ENCODE measurements at regions not wholly inside any gene's neighbourhood (a gene's known extent, or its start where the extent isn't known, plus 50 kb on each side); places are given as distances from the start of the nearest gene placed in this dataset.

- no peaks in the 10 kb centered on the region for H3K9me3 ChIP-seq (ENCODE audit: control insufficient read depth, low read length)
- no peak for DNase-seq
Observed at GRCh38 chr22:48756146-48757111, 1071.2 kb downstream of the BRD1 start.

DNA sequence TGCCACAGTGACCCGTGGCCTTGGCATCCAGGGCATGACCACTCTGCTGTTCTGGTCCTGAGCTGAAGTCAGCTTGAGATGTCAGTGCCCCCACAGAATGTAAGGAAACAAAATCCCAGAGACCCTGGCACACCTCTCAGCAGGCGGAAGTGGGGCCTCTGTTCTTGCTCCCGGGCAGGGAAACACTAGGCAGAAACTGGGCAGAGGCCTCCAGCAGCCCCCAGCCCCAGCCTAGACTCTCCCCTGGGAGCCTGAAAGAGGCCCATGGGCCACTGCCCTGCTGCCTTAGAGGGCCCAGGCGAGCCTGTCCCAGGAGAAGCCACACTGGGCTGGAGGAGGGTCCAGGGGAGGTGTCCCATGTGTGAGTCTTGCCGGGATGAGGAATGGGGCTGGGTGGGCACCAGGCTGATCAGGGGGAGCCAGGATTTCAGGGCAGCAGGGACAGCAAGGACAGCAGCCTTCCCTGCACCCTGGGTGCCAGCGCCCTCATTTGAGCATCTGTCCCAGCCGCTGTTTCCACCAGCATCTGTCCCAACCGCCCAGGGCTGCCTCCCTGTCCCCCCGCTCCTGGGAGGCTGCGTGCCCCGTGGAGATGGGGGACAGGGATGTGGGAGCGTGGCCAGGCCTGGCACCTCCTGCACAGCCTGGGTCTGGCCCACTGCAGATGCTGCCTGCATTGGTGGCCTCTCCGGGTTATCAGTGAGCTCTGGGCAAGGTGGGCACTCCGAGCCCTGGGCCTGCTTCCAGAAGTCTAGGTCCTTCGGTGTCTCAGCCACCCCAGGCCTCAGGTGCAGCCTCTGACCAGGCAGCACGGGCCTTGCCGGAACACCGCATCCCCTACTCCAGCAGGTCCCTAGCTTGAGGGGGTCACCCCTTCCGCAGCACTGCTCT, 1072.4 kb downstream of the BRD1 start:
- no peaks in the 10 kb centered on the region for H3K4me1 ChIP-seq (ENCODE audit: control insufficient read depth, insufficient read depth, low read length, poor library complexity, severe bottlenecking)
- DNase-seq, result no peak
- H3K9me3 ChIP-seq (ENCODE audit: control insufficient read depth, low read length), result no peaks in the 10 kb centered on the region
- no peaks in the 10 kb centered on the region for H3K36me3 ChIP-seq (ENCODE audit: control insufficient read depth, insufficient read depth, low read length)
- H3K4me3 ChIP-seq (ENCODE audit: insufficient read depth, low read depth, low read length, poor library complexity, severe bottlenecking), result no peak overlapping the region
- no peak overlapping the region for H3K27ac ChIP-seq (ENCODE audit: insufficient read depth, low read length, poor library complexity, severe bottlenecking)
- H3K27me3 ChIP-seq (replicated peaks; ENCODE audit: control insufficient read depth, insufficient read depth, low read length, poor library complexity, severe bottlenecking), result no peaks in the 10 kb centered on the region

More at GRCh38 chr22:48756146-48757111, 1071.2 kb downstream of the BRD1 start:
- H3K4me1 ChIP-seq (ENCODE audit: control insufficient read depth, insufficient read depth, low read length, poor library complexity, severe bottlenecking), result no peaks in the 10 kb centered on the region
- no peaks in the 10 kb centered on the region for H3K36me3 ChIP-seq (ENCODE audit: control insufficient read depth, insufficient read depth, low read length)
- H3K4me3 ChIP-seq (ENCODE audit: insufficient read depth, low read depth, low read length, poor library complexity, severe bottlenecking), result no peak overlapping the region
- no peak overlapping the region for H3K27ac ChIP-seq (ENCODE audit: insufficient read depth, low read length, poor library complexity, severe bottlenecking)
- no peaks in the 10 kb centered on the region for H3K27me3 ChIP-seq (replicated peaks; ENCODE audit: control insufficient read depth, insufficient read depth, low read length, poor library complexity, severe bottlenecking)

- no peaks in the 10 kb centered on the region for H3K27me3 ChIP-seq (replicated peaks; ENCODE audit: control insufficient read depth, insufficient read depth, low read length, poor library complexity, severe bottlenecking)
- no peaks in the 10 kb centered on the region for H3K36me3 ChIP-seq (ENCODE audit: control insufficient read depth, insufficient read depth, low read length)
- H3K4me3 ChIP-seq (ENCODE audit: insufficient read depth, low read depth, low read length, poor library complexity, severe bottlenecking), result no peak overlapping the region
- no peaks in the 10 kb centered on the region for H3K4me1 ChIP-seq (ENCODE audit: control insufficient read depth, insufficient read depth, low read length, poor library complexity, severe bottlenecking)
- no peak overlapping the region for H3K27ac ChIP-seq (ENCODE audit: insufficient read depth, low read length, poor library complexity, severe bottlenecking)
- H3K9me3 ChIP-seq (ENCODE audit: control insufficient read depth, low read length), result no peaks in the 10 kb centered on the region
- DNase-seq, result no peak
Observed at GRCh38 chr22:48754611-48755058, 1073.0 kb downstream of the BRD1 start.

- DNase-seq, result no peak
- Histone ChIP-seq H3K4me3 (ENCODE audit: insufficient read depth, low read depth, low read length, poor library complexity, severe bottlenecking) (no peak overlapping the region), H3K27ac (ENCODE audit: insufficient read depth, low read length, poor library complexity, severe bottlenecking) (no peak overlapping the region), H3K4me1 (ENCODE audit: control insufficient read depth, insufficient read depth, low read length, poor library complexity, severe bottlenecking) (no peaks in the 10 kb centered on the region), H3K36me3 (ENCODE audit: control insufficient read depth, insufficient read depth, low read length) (no peaks in the 10 kb centered on the region), H3K9me3 (ENCODE audit: control insufficient read depth, low read length) (no peaks in the 10 kb centered on the region), H3K27me3 (replicated peaks; ENCODE audit: control insufficient read depth, insufficient read depth, low read length, poor library complexity, severe bottlenecking) (no peaks in the 10 kb centered on the region)
Observed at GRCh38 chr22:48753752-48754517, 1073.7 kb downstream of the BRD1 start.

DNA sequence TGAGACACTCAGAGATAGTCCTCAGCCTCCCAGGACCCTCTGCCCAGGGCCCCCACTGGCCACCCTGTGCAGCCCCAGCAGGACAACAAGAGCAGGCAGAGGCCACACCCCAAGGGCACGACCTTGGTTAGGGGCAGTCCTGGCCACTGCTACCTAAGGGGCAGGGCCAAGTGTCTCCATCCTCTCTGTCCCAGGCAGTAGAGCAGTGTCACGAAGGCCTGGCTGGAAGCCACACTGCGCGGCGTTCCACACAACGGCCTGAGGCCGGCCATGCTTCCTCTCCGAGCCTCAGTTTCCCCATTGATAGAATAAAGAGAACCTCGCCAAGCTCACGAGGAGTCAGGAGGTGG, 1074.3 kb downstream of the BRD1 start:
- Histone ChIP-seq H3K9me3 (ENCODE audit: control insufficient read depth, low read length) (no peaks in the 10 kb centered on the region), H3K36me3 (ENCODE audit: control insufficient read depth, insufficient read depth, low read length) (no peaks in the 10 kb centered on the region), H3K27me3 (replicated peaks; ENCODE audit: control insufficient read depth, insufficient read depth, low read length, poor library complexity, severe bottlenecking) (no peaks in the 10 kb centered on the region), H3K27ac (ENCODE audit: insufficient read depth, low read length, poor library complexity, severe bottlenecking) (no peak overlapping the region), H3K4me3 (ENCODE audit: insufficient read depth, low read depth, low read length, poor library complexity, severe bottlenecking) (no peak overlapping the region), H3K4me1 (ENCODE audit: control insufficient read depth, insufficient read depth, low read length, poor library complexity, severe bottlenecking) (no peaks in the 10 kb centered on the region)
- no peak for DNase-seq

GRCh38 chr22:48752451-48753380, 1075.0 kb downstream of the BRD1 start:
- Histone ChIP-seq H3K4me3 (ENCODE audit: insufficient read depth, low read depth, low read length, poor library complexity, severe bottlenecking) (no peak overlapping the region), H3K27me3 (replicated peaks; ENCODE audit: control insufficient read depth, insufficient read depth, low read length, poor library complexity, severe bottlenecking) (no peaks in the 10 kb centered on the region), H3K27ac (ENCODE audit: insufficient read depth, low read length, poor library complexity, severe bottlenecking) (no peak overlapping the region), H3K9me3 (ENCODE audit: control insufficient read depth, low read length) (no peaks in the 10 kb centered on the region), H3K36me3 (ENCODE audit: control insufficient read depth, insufficient read depth, low read length) (no peaks in the 10 kb centered on the region), H3K4me1 (ENCODE audit: control insufficient read depth, insufficient read depth, low read length, poor library complexity, severe bottlenecking) (no peaks in the 10 kb centered on the region)
- no peak for DNase-seq

- H3K4me1 ChIP-seq (ENCODE audit: control insufficient read depth, insufficient read depth, low read length, poor library complexity, severe bottlenecking), result no peaks in the 10 kb centered on the region
- no peaks in the 10 kb centered on the region for H3K36me3 ChIP-seq (ENCODE audit: control insufficient read depth, insufficient read depth, low read length)
- no peak overlapping the region for H3K4me3 ChIP-seq (ENCODE audit: insufficient read depth, low read depth, low read length, poor library complexity, severe bottlenecking)
- no peak overlapping the region for H3K27ac ChIP-seq (ENCODE audit: insufficient read depth, low read length, poor library complexity, severe bottlenecking)
- H3K9me3 ChIP-seq (ENCODE audit: control insufficient read depth, low read length), result no peaks in the 10 kb centered on the region
- no peaks in the 10 kb centered on the region for H3K27me3 ChIP-seq (replicated peaks; ENCODE audit: control insufficient read depth, insufficient read depth, low read length, poor library complexity, severe bottlenecking)
- no peak for DNase-seq
Observed at GRCh38 chr22:48751539-48752437, 1075.9 kb downstream of the BRD1 start.

DNA sequence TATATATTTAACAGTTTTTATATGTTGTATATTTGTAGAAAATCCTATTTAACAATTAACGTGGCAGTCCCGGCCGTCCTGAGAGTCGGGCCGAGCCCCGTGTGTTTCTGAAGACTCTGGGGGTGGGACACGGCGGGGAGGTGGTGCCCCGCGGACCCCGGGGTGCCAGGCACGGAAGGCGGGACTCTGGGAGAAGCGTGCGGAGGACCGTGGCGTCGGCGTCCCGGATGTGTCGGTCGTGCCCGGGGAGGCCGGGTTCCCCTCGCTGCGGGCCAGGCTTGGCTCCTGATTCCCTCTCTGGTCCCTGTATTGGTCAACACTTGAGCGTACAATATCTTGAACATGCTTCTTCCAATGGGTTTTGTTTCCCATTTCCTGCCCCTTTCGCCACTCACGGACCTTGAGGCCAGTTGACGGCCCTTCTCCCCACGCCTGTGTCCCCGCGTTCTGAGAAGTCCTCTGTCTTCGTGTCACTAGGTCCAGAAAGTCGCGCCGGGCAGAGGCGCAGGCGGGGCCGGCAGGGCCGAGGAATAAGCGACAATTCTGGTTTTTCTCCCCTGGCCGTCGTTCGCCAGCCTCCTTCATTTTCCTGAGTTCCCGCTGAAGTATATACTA, 1076.7 kb downstream of the BRD1 start:
- Histone ChIP-seq H3K4me1 (ENCODE audit: control insufficient read depth, insufficient read depth, low read length, poor library complexity, severe bottlenecking) (no peaks in the 10 kb centered on the region), H3K4me3 (ENCODE audit: insufficient read depth, low read depth, low read length, poor library complexity, severe bottlenecking) (no peak overlapping the region), H3K36me3 (ENCODE audit: control insufficient read depth, insufficient read depth, low read length) (no peaks in the 10 kb centered on the region), H3K27ac (ENCODE audit: insufficient read depth, low read length, poor library complexity, severe bottlenecking) (no peak overlapping the region), H3K9me3 (ENCODE audit: control insufficient read depth, low read length) (no peaks in the 10 kb centered on the region), H3K27me3 (replicated peaks; ENCODE audit: control insufficient read depth, insufficient read depth, low read length, poor library complexity, severe bottlenecking) (no peaks in the 10 kb centered on the region)
- DNase-seq, result no peak
